ENCODE measurements at regions not wholly inside any gene's neighbourhood (a gene's known extent, or its start where the extent isn't known, plus 50 kb on each side); places are given as distances from the start of the nearest gene placed in this dataset.

GRCh38 chrY:15702131-15702530 is 1177.8 kb downstream of the NLGN4Y start:
- H3K4me1 ChIP-seq (ENCODE audit: control insufficient read depth in 2 of 3, insufficient read depth in 2 of 3, low read depth in 1 of 3, low read length in 3 of 3): no peaks in the 10 kb centered on the region
- FAIRE-seq: no peak
- no peak for TF ChIP-seq CTCF (IDR thresholded peaks at IDR 0.05; ENCODE audit: borderline replicate concordance, extremely low read depth, insufficient read depth)
- H3K4me3 ChIP-seq (ENCODE audit: low read length in 3 of 3): no peak overlapping the region
- no peak overlapping the region for H3K9ac ChIP-seq (ENCODE audit: low read length in 3 of 3)
- DNase-seq: no peak
- intact Hi-C loops (cut with DNase I): no loop called here
- H3K27ac ChIP-seq (ENCODE audit: low read depth in 2 of 2, low read length in 2 of 2): no peak overlapping the region
- no peaks in the 10 kb centered on the region for H3K27me3 ChIP-seq (ENCODE audit: control insufficient read depth, insufficient read depth, low read length)
- no peaks in the 10 kb centered on the region for H3K9me3 ChIP-seq (ENCODE audit: control insufficient read depth in 2 of 3, insufficient read depth in 1 of 3, low read length in 3 of 3)
- no peaks in the 10 kb centered on the region for H3K36me3 ChIP-seq (ENCODE audit: control insufficient read depth in 2 of 3, insufficient read depth in 3 of 3, low read length in 3 of 3)

- Histone ChIP-seq H3K27me3 (ENCODE audit: control insufficient read depth, insufficient read depth, low read length) (no peaks in the 10 kb centered on the region), H3K9me3 (ENCODE audit: control insufficient read depth in 2 of 3, insufficient read depth in 1 of 3, low read length in 3 of 3) (no peaks in the 10 kb centered on the region), H3K4me3 (ENCODE audit: low read length in 3 of 3) (no peak overlapping the region), H3K9ac (ENCODE audit: low read length in 3 of 3) (no peak overlapping the region), H3K4me1 (ENCODE audit: control insufficient read depth in 2 of 3, insufficient read depth in 2 of 3, low read depth in 1 of 3, low read length in 3 of 3) (no peaks in the 10 kb centered on the region), H3K27ac (ENCODE audit: low read depth in 2 of 2, low read length in 2 of 2) (no peak overlapping the region), H3K36me3 (ENCODE audit: control insufficient read depth in 2 of 3, insufficient read depth in 3 of 3, low read length in 3 of 3) (no peaks in the 10 kb centered on the region)
- DNase-seq: no peak
- TF ChIP-seq CTCF (IDR thresholded peaks at IDR 0.05; ENCODE audit: borderline replicate concordance, extremely low read depth, insufficient read depth): no peak
- no peak for FAIRE-seq
- intact Hi-C loops (cut with DNase I): no loop called here
Measured at GRCh38 chrY:15704906-15705305, 1180.6 kb downstream of the NLGN4Y start.

- FAIRE-seq: no peak
- intact Hi-C loops (cut with DNase I): no loop called here
- TF ChIP-seq CTCF (IDR thresholded peaks at IDR 0.05; ENCODE audit: borderline replicate concordance, extremely low read depth, insufficient read depth): no peak
Measured at GRCh38 chrY:15749533-15750433, 1225.5 kb downstream of the NLGN4Y start.

More at GRCh38 chrY:15749533-15750433, 1225.5 kb downstream of the NLGN4Y start:
- Histone ChIP-seq H3K36me3 (ENCODE audit: control insufficient read depth in 2 of 3, insufficient read depth in 3 of 3, low read length in 3 of 3) (no peaks in the 10 kb centered on the region), H3K27me3 (ENCODE audit: control insufficient read depth, insufficient read depth, low read length) (no peaks in the 10 kb centered on the region), H3K4me3 (ENCODE audit: low read length in 3 of 3) (no peak overlapping the region), H3K9me3 (ENCODE audit: control insufficient read depth in 2 of 3, insufficient read depth in 1 of 3, low read length in 3 of 3) (no peaks in the 10 kb centered on the region), H3K27ac (ENCODE audit: low read depth in 2 of 2, low read length in 2 of 2) (no peak overlapping the region), H3K9ac (ENCODE audit: low read length in 3 of 3) (no peak overlapping the region), H3K4me1 (ENCODE audit: control insufficient read depth in 2 of 3, insufficient read depth in 2 of 3, low read depth in 1 of 3, low read length in 3 of 3) (no peaks in the 10 kb centered on the region)
- no peak for DNase-seq
